ENCODE measurements at regions not wholly inside any gene's neighbourhood (a gene's known extent, or its start where the extent isn't known, plus 50 kb on each side); places are given as distances from the start of the nearest gene placed in this dataset.

- no peak overlapping the region for H2AFZ ChIP-seq (ENCODE audit: low read depth, low read length)
- H3K79me2 ChIP-seq (ENCODE audit: control insufficient read depth, insufficient read depth, low read length), result no peaks in the 10 kb centered on the region
- intact Hi-C loops (cut with micrococcal nuclease) (no loop called here), dilution Hi-C loops (cut with MboI; ENCODE audit: extremely low pct_ligation_motif_present, low sequenced_read_pairs) (no loop called here)
- ChIA-PET POLR2A (no interaction called here), CTCF (no interaction called here)
- H4K20me1 ChIP-seq (replicated peaks; ENCODE audit: control insufficient read depth, extremely low read depth, insufficient read depth, low read length), result no peaks in the 10 kb centered on the region
- H3K36me3 ChIP-seq (ENCODE audit: control insufficient read depth in 2 of 2, extremely low read depth in 1 of 2, insufficient read depth in 2 of 2, low read length in 2 of 2), result no peaks in the 10 kb centered on the region
- no peaks in the 10 kb centered on the region for H3K4me1 ChIP-seq (ENCODE audit: control insufficient read depth, extremely low read depth, insufficient read depth, low read length)
- H3K27ac ChIP-seq (ENCODE audit: insufficient read depth, low read depth, low read length), result no peak overlapping the region
- DNase-seq (ENCODE audit: low read depth, low spot score), result no peak
- TF ChIP-seq POLR2AphosphoS5 (IDR thresholded peaks at IDR 0.05; ENCODE audit: insufficient read depth, low read depth, low read length), result no peak
- TF ChIP-seq MAX (IDR thresholded peaks at IDR 0.05; ENCODE audit: insufficient read depth, insufficient read length), result no peak
- TF ChIP-seq MYC (IDR thresholded peaks at IDR 0.05; ENCODE audit: low read depth, low read length), result no peak
- TF ChIP-seq JUN (IDR thresholded peaks at IDR 0.05; ENCODE audit: borderline replicate concordance, insufficient read depth, insufficient read length, low read depth), result no peak
- no peak for TF ChIP-seq EZH2 (IDR thresholded peaks at IDR 0.05; ENCODE audit: borderline replicate concordance, low read depth, low read length, severe bottlenecking)
- TF ChIP-seq CTCF (IDR thresholded peaks at IDR 0.05; ENCODE audit: extremely low read depth in 1 of 2, insufficient read depth in 1 of 2, low read depth in 1 of 2, low read length in 2 of 2), result no peak
- TF ChIP-seq FOS (IDR thresholded peaks at IDR 0.05; ENCODE audit: borderline replicate concordance, insufficient read depth, low read length), result no peak
- no peak for TF ChIP-seq GATA2 (IDR thresholded peaks at IDR 0.05; ENCODE audit: insufficient read depth, insufficient read length, low read depth, low read length)
- no peak overlapping the region for H3K4me2 ChIP-seq (ENCODE audit: insufficient read depth, low read length)
- BruUV-seq (replicated peaks), result no TSS peak
- no peaks in the 10 kb centered on the region for H3K9me1 ChIP-seq (replicated peaks; ENCODE audit: control insufficient read depth, extremely low read depth, insufficient read depth, low read length)
- peaks cover 11% of the 10 kb centered on the region for H3K9me3 ChIP-seq (replicated peaks; ENCODE audit: control insufficient read depth, insufficient read depth, low read length)
- no peaks in the 10 kb centered on the region for H3K27me3 ChIP-seq (ENCODE audit: control insufficient read depth in 2 of 2, insufficient read depth in 2 of 2, low read length in 2 of 2)
- H3K4me3 ChIP-seq (replicated peaks in 1 of 3; ENCODE audit: insufficient read depth in 1 of 3, low read depth in 1 of 3, low read length in 3 of 3), result no peak overlapping the region
- no peak for FAIRE-seq
- no peak overlapping the region for H3K9ac ChIP-seq (replicated peaks; ENCODE audit: extremely low read depth, insufficient read depth, low read length)
These were observed 107.4 kb upstream of the SGCD start for GRCh38 chr5:156219483-156220005.

Data from endothelial cell of umbilical vein (primary cell).